H9 (cell line): ENCODE measurements at regions not wholly inside any gene's neighbourhood (a gene's known extent, or its start where the extent isn't known, plus 50 kb on each side); places are given as distances from the start of the nearest gene placed in this dataset.
"Not testable (repeated sequence)": the region's sequence is repeated elsewhere in the genome, so short reads cannot be mapped to it uniquely, and the experiment has no call there.

Experiments used
- DNase-seq: peaks from one replicate; pipeline ENCODE4 v3.0.0-alpha.2; 2017
- H2AFZ ChIP-seq: one replicate; pipeline ENCODE4 v1.6.1; 2013; ENCODE audit warnings: mild to moderate bottlenecking, low read length, control low read depth, moderate library complexity
- H2AK5ac ChIP-seq: 2 replicates; pipeline ENCODE4 v1.6.1; 2013; ENCODE audit warnings: low read length, control low read depth, mixed read lengths; ENCODE audit not compliant: insufficient read length
- H2BK120ac ChIP-seq: one replicate; pipeline ENCODE4 v1.6.1; 2013; ENCODE audit warnings: low read depth, mild to moderate bottlenecking, low read length, control low read depth, inconsistent platforms; ENCODE audit not compliant: poor library complexity, severe bottlenecking
- H2BK12ac ChIP-seq: 2 replicates; pipeline ENCODE4 v1.6.1; 2013; ENCODE audit warnings: low read length, control low read depth, mixed read lengths, low read depth; ENCODE audit not compliant: insufficient read length
- H2BK15ac ChIP-seq: 2 replicates; pipeline ENCODE4 v1.6.1; 2013; ENCODE audit warnings: low read depth, low read length, control low read depth
- H2BK20ac ChIP-seq: one replicate; pipeline ENCODE4 v1.6.1; 2013; ENCODE audit warnings: low read depth, mild to moderate bottlenecking, low read length, control low read depth, inconsistent platforms; ENCODE audit not compliant: poor library complexity, severe bottlenecking
- H2BK5ac ChIP-seq: 2 replicates; pipeline ENCODE4 v1.6.1; 2013; ENCODE audit warnings: low read length, control low read depth, mixed read lengths; ENCODE audit not compliant: insufficient read length
- H3K14ac ChIP-seq: 2 replicates; pipeline ENCODE4 v1.6.1; 2013; ENCODE audit warnings: low read length, control low read depth; ENCODE audit not compliant: insufficient read depth
- H3K18ac ChIP-seq: 2 replicates; pipeline ENCODE4 v1.6.1; 2013; ENCODE audit warnings: low read depth, mild to moderate bottlenecking, mixed read lengths, low read length, control low read depth; ENCODE audit not compliant: insufficient read length
- H3K23ac ChIP-seq: 2 replicates; pipeline ENCODE4 v1.6.1; 2013; ENCODE audit warnings: low read length, control low read depth, mixed read lengths, low read depth; ENCODE audit not compliant: insufficient read length
- H3K23me2 ChIP-seq: 2 replicates; pipeline ENCODE4 v1.6.1; 2013; ENCODE audit warnings: low read depth, mild to moderate bottlenecking, mixed read lengths, low read length, control low read depth; ENCODE audit not compliant: insufficient read length, poor library complexity, severe bottlenecking
- H3K27ac ChIP-seq: 2 replicates; pipeline ENCODE4 v1.5.1; 2013; ENCODE audit warnings: low read length, control low read depth, mixed read lengths, low read depth; ENCODE audit not compliant: insufficient read length
- H3K27me3 ChIP-seq: 2 replicates; pipeline ENCODE4 v1.6.1; 2013; ENCODE audit warnings: low read length, control low read depth, inconsistent platforms; ENCODE audit not compliant: insufficient read depth
- H3K4ac ChIP-seq: 2 replicates; pipeline ENCODE4 v1.6.1; 2013; ENCODE audit warnings: low read depth, mild to moderate bottlenecking, control low read depth, inconsistent platforms, low read length, moderate library complexity
- H3K4me1 ChIP-seq: 2 replicates; pipeline ENCODE4 v1.6.1; 2013; ENCODE audit warnings: low read length, control low read depth, inconsistent platforms; ENCODE audit not compliant: insufficient read depth
- H3K4me2 ChIP-seq: 2 replicates; pipeline ENCODE4 v1.6.1; 2013; ENCODE audit warnings: low read length, control low read depth, mixed read lengths; ENCODE audit not compliant: insufficient read length, insufficient read depth
- H3K56ac ChIP-seq: 2 replicates; pipeline ENCODE4 v1.6.1; 2013; ENCODE audit warnings: low read depth, mild to moderate bottlenecking, mixed read lengths, low read length, control low read depth; ENCODE audit not compliant: insufficient read length
- H3K79me1 ChIP-seq: 2 replicates; pipeline ENCODE4 v1.6.1; 2013; ENCODE audit warnings: low read depth, mild to moderate bottlenecking, moderate library complexity, low read length, control low read depth, inconsistent platforms; ENCODE audit not compliant: insufficient read depth, poor library complexity, severe bottlenecking
- H3K79me2 ChIP-seq: 2 replicates; pipeline ENCODE4 v1.6.1; 2013; ENCODE audit warnings: low read length, control low read depth, inconsistent platforms; ENCODE audit not compliant: insufficient read depth
- H3K9ac ChIP-seq: 2 replicates; pipeline ENCODE4 v1.6.1; 2013; ENCODE audit warnings: low read length, control low read depth, mixed read lengths; ENCODE audit not compliant: insufficient read length; ENCODE audit errors: extremely low read depth
- H3K9me3 ChIP-seq: one replicate; pipeline ENCODE4 v1.6.1; 2013; ENCODE audit warnings: low read depth, low read length, inconsistent platforms; ENCODE audit not compliant: control insufficient read depth
- H3T11ph ChIP-seq: one replicate; pipeline ENCODE4 v1.6.1; 2013; ENCODE audit warnings: mild to moderate bottlenecking, low read length, control low read depth, inconsistent platforms
- H4K20me1 ChIP-seq: one replicate; pipeline ENCODE4 v1.6.1; 2013; ENCODE audit not compliant: control insufficient read depth, insufficient read length, insufficient read depth
- H4K5ac ChIP-seq: 2 replicates; pipeline ENCODE4 v1.6.1; 2013; ENCODE audit warnings: low read depth, mild to moderate bottlenecking, mixed read lengths, low read length, control low read depth; ENCODE audit not compliant: insufficient read length
- H4K8ac ChIP-seq: replicated peaks from 2 replicates; pipeline ENCODE4 v1.6.1; 2013; ENCODE audit warnings: low read length, control low read depth, mixed read lengths, low read depth; ENCODE audit not compliant: insufficient read length
- H4K91ac ChIP-seq: 2 replicates; pipeline ENCODE4 v1.6.1; 2013; ENCODE audit warnings: low read depth, mild to moderate bottlenecking, moderate library complexity, mixed read lengths, low read length, control low read depth; ENCODE audit not compliant: insufficient read length
- H3K27ac Mint-ChIP-seq, 3 experiments: 2 replicates in 2 of 3; 3 replicates in 1 of 3; pipeline ENCODE4 v1.8.0; 2020 to 2021; ENCODE audit warnings: mixed read lengths in 3 of 3, mild to moderate bottlenecking in 1 of 3, moderate library complexity in 1 of 3
- H3K27me3 Mint-ChIP-seq: 2 replicates; pipeline ENCODE4 v1.8.0; 2021; ENCODE audit warnings: low read depth, mild to moderate bottlenecking, moderate library complexity, mixed read lengths
- H3K36me3 Mint-ChIP-seq, 3 experiments: 2 replicates in 2 of 3; 3 replicates in 1 of 3; pipeline ENCODE4 v1.8.0; 2020 to 2021; ENCODE audit warnings: low read depth in 3 of 3, mixed read lengths in 3 of 3; ENCODE audit not compliant: insufficient read depth in 1 of 3
- H3K4me1 Mint-ChIP-seq, 2 experiments: 2 replicates each; pipeline ENCODE4 v1.8.0; 2020; ENCODE audit warnings: mixed read lengths in 2 of 2
- H3K4me3 Mint-ChIP-seq, 2 experiments: 2 replicates in 1 of 2; 3 replicates in 1 of 2; pipeline ENCODE4 v1.8.0; 2020 to 2021; ENCODE audit warnings: mild to moderate bottlenecking in 2 of 2, mixed read lengths in 2 of 2, moderate library complexity in 1 of 2
- H3K9me3 Mint-ChIP-seq, 2 experiments: 2 replicates in 1 of 2; 3 replicates in 1 of 2; pipeline ENCODE4 v1.8.0; 2020; ENCODE audit warnings: mild to moderate bottlenecking in 2 of 2, mixed read lengths in 2 of 2, moderate library complexity in 1 of 2
- WGBS: extraction: QIAGEN DNeasy Blood & Tissue Kit; methylation state at CpG from one replicate; pipeline ENCODE4 v1.1.7; 2013; ENCODE audit warnings: missing lambda C conversion rate, low lambda C conversion rate, mixed read lengths; ENCODE audit not compliant: insufficient read length; ENCODE audit errors: extremely low coverage; 5-methylcytosine and 5-hydroxymethylcytosine counted together

- WGBS, result no CpG with 5 or more reads among the region's 2 CpGs
- not testable (repeated sequence) for H3K27me3 Mint-ChIP-seq, H2BK5ac ChIP-seq, H3K36me3 Mint-ChIP-seq, H3K4me2 ChIP-seq, H3K79me2 ChIP-seq, H3K4me3 Mint-ChIP-seq, H3K27ac ChIP-seq, H3K23me2 ChIP-seq, H3K4ac ChIP-seq, H3K27me3 ChIP-seq, H4K91ac ChIP-seq, H4K20me1 ChIP-seq, DNase-seq, H4K5ac ChIP-seq, H3K14ac ChIP-seq, H3K9me3 Mint-ChIP-seq, H2BK120ac ChIP-seq, H2AK5ac ChIP-seq, H3K23ac ChIP-seq, H2BK15ac ChIP-seq, H3K4me1 ChIP-seq, H3K18ac ChIP-seq, H3K27ac Mint-ChIP-seq, H4K8ac ChIP-seq, H3K56ac ChIP-seq, H3K9ac ChIP-seq, H2AFZ ChIP-seq, H3T11ph ChIP-seq, H3K4me1 Mint-ChIP-seq, H3K79me1 ChIP-seq, H2BK20ac ChIP-seq, H2BK12ac ChIP-seq
- peaks cover 98% of the 10 kb centered on the region for H3K9me3 ChIP-seq
These were observed 99.8 kb upstream of the TPTE start for GRCh38 chr21:10421601-10422000.

GRCh38 chr21:10424097-10424886 is 97.1 kb upstream of the TPTE start:
- H3K27ac Mint-ChIP-seq, H3K27me3 ChIP-seq: not testable (repeated sequence)
- H3K9me3 ChIP-seq, result peaks cover 96% of the 10 kb centered on the region

More at GRCh38 chr21:10424097-10424886, 97.1 kb upstream of the TPTE start:
- H3K4me1 ChIP-seq, H2BK15ac ChIP-seq, H2AFZ ChIP-seq, H4K8ac ChIP-seq, H2BK20ac ChIP-seq, H3K79me1 ChIP-seq, H3K23ac ChIP-seq, H3K9me3 Mint-ChIP-seq, H2BK120ac ChIP-seq, H3K23me2 ChIP-seq, DNase-seq, H3K4me2 ChIP-seq, H3K27me3 Mint-ChIP-seq, H3K9ac ChIP-seq, H3K27ac ChIP-seq, H4K20me1 ChIP-seq, H4K5ac ChIP-seq, H2BK5ac ChIP-seq, H3K79me2 ChIP-seq, H2BK12ac ChIP-seq, H3T11ph ChIP-seq, H3K36me3 Mint-ChIP-seq, H3K4me3 Mint-ChIP-seq, H3K4ac ChIP-seq, H2AK5ac ChIP-seq, H3K18ac ChIP-seq, H4K91ac ChIP-seq, H3K14ac ChIP-seq, H3K4me1 Mint-ChIP-seq, H3K56ac ChIP-seq: not testable (repeated sequence)
- no CpG with 5 or more reads among the region's 4 CpGs for WGBS
